Skin of body (tissue), 1 donor: ENCODE measurements at regions not wholly inside any gene's neighbourhood (a gene's known extent, or its start where the extent isn't known, plus 50 kb on each side); places are given as distances from the start of the nearest gene placed in this dataset.
"Not testable (repeated sequence)": the region's sequence is repeated elsewhere in the genome, so short reads cannot be mapped to it uniquely, and the experiment has no call there.

Source experiments
- DNase-seq: peaks from one replicate; lab custom pipeline; 2025; lab: John Stamatoyannopoulos, UW

DNA sequence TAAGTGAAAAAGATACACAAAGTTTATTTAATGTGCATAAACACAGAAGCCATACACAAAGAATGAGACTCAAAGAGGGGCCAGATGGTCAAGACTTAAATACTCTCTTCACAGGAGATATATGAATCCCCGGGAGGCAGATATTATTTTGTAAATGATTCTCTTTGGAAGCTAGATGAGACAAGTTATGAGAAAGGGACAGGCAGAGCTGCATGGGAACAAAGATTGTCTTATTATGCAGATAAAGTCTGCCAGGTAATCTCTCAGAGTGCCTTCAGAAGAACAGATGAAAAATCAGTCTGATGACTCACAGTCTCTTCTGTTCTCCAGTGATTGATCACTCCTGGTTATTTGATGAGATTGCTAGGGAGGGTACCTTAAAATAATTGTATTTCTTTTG is 89.0 kb downstream of the NAF1 start:
- DNase-seq: no peak

DNA sequence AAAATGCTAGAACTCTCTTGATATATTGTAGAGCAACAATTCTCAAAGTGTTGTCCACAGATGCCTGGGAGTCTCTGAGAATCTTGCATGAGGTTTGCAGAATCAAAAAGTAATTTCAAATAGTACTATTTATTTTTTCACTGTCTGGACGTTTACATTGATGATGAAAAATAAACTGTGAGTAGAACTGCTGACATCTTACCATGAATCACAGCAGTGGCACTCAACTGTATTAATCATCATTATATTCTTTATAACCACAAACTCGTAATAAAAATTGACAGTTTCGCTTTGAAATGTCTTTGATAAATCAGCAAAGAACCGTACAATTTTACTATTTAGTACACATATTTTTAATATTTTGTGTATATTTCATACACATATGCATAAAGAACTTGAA is 94.5 kb downstream of the NAF1 start:
- no peak for DNase-seq

DNA sequence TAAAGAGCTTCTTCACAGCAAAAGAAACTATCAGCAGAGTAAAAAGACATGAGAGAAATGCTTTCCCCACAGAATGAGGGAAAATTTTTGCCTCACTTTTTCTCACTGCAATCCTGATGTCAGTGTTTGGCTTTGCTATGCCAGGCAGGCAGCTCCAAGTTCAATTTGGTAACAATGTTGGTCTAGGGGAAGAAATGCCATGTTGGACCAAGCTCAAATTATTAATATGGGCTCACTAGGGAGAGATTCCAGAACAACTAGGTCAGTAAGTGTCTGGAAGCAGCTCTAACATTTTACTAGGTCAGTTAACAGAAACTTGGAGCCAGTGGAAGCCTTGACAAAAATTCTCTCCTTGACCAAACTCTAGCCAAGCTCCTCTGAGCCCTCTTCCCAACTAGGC is 95.4 kb downstream of the NAF1 start:
- no peak for DNase-seq

DNA sequence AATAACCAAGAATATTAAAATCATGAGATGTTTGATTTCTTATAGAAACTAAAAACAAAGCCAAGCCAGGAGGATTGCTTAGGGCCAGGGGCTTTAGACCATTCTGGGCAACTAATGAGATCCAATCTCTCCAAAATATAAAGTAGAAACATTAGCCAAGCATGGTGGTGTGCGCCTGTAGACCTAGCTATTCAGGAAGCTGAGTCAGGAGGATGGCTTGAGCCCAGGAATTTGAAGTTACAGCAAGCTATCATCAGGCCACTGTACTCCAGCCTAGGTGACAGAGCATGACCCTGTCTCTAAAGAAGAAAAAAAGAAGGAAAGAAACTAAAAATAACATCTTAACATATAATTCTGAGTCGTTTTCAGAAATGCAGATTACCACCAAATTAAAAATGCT is 96.7 kb downstream of the NAF1 start:
- no peak for DNase-seq

DNA sequence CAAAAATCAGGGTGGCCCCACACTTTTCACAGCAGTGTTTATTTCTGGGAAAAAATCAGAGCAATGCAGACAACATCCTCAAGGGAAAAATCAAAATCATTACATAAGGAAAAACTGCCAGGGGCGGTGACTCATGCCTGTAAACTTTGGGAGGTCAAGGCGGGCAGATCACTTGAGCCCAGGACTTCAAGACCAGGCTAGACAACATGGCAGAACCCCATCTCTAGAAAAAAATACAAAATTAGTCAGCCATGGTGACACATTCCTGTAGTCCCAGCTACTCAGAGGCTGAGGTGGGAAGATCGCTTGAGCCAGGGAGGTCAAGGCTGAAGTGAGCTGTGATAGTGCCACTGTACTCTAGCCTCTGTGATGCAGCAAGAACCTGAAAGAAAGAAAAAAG is 102.8 kb downstream of the NAF1 start:
- no peak for DNase-seq

DNA sequence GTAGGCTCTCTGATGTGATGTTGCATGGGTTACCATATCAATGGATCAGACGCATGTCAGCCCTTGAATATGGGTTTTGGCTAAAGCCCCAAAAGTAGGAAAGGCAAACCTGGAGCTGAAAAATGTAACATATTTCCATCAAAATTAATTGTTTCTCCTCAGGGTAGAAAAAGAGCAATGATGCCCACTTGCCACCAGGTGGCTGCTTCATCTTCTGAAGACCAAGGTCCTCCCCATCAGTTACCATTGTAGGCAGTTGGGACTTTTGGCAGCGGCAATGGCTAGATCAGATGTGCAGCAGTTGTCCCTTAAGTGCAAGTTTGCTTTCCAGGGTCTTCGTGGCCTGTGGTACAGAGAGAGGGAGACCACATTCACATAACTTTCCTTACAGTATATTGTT is 118.2 kb downstream of the NAF1 start:
- DNase-seq: no peak

DNA sequence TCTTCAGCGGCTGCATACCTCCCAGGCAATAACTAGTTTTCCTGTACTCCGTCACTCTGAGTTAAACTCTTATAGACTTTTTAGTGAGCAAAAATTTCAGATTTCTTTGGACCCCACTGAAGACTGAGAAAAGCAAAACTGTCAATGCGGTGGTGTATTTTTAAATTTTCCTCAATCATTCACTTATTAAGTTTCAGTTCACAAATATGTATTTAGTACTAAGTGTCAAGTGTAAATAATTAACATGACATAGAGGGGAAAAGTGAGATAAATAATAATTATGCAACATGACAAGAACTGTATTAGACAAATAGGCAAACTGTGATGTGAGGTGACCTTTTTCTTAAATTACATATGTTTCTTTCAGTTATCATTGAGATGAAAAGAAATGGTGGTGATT is 124.4 kb downstream of the NAF1 start:
- DNase-seq: no peak

DNA sequence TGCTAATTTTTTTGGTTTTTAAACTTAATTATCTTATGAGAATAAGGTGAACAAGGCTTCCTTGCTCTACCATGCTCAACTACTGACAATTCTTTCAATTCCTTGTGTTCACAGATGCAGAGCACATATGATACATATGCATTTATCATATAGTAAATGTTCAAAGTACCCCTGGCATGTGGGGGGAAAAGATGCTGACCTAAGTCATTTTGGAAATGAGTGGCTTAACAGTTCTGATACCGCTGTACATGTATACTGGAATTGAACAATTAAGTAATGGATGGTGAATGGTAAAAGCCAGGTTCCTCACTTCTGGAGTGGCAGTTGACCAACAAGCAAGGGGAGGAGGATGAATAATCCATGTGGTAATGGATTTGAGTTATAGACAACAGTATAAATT is 149.6 kb downstream of the NAF1 start:
- no peak for DNase-seq

DNA sequence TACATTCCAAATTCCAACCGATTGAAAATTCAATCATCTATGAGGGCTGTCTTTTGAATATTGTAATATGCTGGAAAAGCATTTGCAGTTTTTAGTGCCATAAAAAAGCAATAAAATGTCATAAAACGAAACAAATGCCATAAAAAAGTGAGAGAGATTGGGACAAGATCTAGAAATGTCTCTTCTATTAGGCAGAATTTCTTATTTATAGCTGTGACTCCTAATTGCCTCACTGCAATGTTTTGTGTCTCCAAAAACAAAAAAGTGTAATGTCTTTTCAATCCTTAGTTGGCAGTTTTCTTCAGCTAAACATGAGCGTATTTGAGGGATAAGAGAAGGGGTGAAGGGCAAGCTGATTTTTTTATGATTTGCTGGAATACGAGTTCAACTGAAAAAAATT is 153.9 kb downstream of the NAF1 start:
- no peak for DNase-seq

DNA sequence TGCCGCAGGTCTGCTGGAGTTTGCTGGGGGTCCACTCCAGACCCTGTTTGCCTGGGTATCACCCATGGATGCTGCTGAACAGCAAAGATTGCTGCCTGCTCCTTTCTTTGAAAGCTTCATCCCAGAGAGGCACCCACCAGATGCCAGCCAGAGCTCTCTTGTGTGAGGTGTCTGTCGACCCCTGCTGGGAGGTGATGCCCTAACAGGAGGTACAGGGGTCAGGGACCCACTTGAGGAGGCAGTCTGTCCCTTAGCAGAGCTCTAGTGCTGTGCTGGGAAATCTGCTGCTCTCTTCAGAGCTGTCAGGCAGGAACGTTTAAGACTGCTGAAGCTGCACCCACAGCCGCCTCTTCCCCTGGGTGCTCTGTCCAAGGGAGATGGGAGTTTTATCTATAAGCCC is 162.7 kb downstream of the NAF1 start:
- DNase-seq: no peak

DNA sequence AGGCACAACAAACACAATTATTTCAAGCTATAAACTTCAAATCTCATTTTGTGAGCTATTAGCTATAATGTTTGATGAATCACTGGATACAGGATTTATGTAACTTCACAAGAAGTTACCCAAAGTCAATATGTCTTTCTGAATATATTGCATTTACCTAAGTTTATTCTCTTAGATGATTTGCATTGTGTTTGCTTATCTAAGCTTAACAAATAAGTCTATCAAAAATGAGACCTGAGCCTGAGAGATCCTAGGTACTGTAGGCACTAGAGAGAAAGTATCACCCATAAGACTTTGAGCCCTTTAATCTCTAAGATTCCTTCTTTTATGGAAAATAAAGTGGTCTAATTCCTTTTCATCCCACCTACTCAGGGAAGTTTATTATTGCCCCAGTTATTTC is 178.2 kb downstream of the NAF1 start:
- no peak for DNase-seq

DNA sequence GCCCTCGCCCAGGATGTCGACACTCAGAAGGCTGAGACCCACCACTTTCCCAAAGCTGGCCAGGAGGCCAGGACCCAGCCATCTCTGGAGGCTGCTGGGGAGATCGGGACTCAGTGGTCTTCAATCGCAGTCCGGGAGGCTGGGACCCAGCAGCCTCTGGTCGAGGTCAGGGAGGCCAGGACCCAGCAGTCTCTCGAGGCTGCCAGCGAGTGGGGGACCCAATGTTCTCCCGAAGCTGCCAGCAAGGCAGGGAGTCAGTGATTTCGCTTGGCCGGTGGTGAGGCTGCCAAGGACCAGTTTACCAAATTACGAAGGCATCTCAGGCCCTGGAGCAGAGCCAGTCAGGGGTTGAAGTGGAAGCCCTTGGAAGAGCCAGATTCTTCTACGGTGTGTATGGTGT is 181.6 kb downstream of the NAF1 start:
- DNase-seq: no peak

DNA sequence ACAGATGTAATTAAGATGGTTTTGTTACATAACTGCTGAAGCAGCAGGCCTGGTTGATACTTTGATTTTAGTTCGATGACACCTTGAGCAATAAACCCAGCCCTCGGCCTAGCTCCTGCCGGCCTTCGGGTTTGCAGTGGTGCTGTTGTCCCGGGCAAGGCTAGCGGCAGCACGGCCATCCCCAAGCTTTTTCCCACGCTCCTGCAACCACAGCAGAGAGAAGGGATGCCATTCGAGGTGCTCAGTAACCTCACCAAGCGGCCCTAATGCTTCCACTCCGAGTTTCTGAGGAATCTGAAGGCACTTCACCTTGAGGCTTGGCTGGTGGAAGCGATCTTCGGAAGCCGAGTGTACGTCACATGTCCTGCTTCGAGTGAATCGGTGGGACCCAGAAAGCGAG is 182.1 kb downstream of the NAF1 start:
- no peak for DNase-seq

DNA sequence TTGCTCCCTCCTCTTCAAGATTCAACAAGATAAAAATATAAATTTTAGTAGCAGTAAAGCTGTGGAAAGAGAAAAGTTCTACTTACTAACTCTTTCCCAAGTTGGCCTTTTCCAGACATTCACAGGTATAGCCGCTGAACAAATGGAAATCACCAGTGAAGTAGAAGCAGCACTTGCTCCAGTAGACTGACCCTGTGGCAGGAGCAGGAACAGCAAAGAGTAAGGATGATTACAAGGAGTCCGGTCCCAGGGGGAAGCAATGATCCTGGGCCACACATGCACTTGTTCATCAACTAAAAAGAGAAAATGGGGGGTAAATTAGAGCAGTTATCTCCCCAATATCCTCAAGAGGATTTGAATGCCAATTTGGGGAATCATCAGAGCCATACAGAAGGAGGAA is 184.9 kb downstream of the NAF1 start:
- DNase-seq: no peak

DNA sequence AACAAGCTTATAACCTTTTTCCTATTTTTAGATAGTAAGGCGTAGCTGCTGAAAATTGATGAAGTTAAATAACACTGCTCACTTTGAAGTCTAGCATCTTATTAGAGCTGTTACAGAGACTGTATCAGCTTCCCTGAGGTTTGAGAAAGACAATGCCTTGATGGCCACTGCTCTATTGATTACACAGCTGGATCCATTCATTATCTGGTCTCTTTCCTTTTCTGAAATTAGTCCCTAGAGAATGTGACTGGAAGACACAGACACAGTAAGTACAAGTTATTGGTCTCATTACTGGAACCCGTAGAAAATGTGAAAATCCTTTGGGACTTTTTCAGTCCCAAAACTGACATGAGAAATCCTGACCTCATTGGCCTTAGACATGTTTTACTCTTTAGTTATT is 188.3 kb downstream of the NAF1 start:
- no peak for DNase-seq

DNA sequence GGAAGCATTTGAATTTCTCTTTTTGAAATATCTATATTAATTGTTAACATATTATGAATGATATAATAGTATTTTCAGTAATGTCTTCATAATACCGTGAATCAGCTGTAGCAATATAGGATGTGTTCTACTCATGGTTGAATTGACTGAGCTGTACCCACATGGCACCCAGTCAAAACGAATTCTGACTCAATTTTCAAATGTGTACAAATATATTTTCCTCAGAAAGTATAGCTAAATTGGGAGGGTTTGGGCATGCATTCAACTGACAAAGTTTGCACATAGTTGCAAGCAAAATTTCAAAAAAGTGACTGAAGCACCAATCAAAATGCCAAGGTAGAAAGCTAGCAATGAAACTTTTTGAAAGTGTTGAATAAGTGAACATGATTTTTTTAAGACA is 188.9 kb downstream of the NAF1 start:
- no peak for DNase-seq

DNA sequence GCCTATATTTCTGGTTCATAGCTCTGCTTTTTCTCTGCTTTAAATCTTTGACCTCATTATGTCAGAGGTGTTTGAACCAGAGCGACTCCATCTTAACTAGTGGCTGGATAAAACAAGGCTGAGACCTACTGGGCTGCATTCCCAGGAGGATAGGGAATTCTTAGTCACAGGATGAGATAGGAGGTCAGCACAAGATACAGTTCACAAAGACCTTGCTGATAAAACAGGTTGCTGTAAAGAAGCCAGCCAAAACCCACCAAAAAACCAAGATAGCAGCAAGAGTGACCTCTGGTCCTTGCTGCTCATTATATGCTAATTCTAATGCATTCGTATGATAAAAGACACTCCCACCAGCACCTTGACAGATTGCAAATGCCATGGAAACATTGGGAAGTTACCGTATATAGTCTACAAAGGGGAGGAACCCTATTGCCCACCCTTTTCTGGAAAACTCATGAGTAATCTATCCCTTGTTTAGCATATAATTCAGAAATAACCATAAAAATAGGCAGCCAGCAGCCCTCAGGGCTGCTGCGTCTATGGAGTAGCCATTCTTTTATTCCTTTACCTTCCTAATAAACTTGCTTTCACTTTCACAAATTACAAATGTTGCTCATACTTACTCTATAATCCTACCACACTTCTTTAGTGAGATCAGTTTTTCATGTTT is 193.9 kb downstream of the NAF1 start:
- no peak for DNase-seq

DNA sequence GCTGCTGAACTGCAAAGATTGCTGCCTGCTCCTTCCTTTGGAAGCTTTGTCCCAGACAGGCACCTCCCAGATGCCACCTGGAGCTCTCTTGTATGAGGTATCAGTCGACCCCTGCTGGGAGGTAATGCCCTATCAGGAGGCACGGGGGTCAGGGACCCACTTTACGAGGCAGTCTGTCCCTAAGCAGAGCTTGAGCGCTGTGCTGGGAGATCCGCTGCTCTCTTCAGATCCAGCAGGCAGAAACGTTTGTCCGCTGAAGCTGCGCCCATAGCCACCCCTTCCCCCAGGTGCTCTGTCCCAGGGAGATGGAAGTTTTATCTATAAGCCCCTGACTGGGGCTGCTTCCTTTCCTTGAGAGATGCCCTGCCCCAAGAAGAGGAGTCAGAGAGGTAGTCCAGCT is 197.5 kb downstream of the NAF1 start:
- no peak for DNase-seq

DNA sequence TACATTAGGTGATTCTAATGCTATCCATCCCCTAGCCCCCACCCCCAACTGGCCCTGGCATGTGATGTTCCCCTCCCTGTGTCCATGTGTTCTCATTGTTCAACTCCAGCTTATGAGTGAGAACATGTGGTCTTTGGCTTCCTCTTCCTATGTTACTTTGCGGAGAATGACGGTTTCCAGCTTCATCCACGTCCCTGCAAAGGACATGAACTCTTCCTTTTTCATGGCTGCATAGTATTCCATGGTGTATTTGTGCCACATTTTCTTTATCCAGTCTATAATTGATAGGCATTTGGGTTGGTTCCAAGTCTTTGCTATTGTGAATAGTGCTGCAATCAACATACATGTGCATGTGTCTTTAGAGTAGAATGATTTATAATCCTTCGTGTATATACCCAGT is 200.7 kb downstream of the NAF1 start:
- DNase-seq: not testable (repeated sequence)

DNA sequence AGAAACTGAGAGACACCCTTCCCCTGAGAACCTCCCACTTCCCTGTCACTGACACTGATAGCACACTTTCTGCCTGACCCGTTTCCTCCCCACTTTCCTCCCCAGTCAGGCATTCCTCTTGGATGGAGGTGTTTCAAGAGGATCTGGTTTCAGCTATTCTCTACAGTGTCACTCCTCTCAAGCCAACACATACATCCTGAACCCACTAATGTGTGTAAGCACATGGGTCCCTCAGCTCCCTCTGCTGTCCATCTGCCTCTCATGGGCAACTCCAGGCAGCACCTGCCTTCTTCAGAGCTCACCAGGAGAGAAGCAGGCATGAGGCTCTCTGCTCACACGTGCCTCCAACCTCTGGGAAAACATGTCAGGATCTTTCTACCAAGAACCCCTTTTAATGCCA is 207.6 kb downstream of the NAF1 start:
- no peak for DNase-seq

DNA sequence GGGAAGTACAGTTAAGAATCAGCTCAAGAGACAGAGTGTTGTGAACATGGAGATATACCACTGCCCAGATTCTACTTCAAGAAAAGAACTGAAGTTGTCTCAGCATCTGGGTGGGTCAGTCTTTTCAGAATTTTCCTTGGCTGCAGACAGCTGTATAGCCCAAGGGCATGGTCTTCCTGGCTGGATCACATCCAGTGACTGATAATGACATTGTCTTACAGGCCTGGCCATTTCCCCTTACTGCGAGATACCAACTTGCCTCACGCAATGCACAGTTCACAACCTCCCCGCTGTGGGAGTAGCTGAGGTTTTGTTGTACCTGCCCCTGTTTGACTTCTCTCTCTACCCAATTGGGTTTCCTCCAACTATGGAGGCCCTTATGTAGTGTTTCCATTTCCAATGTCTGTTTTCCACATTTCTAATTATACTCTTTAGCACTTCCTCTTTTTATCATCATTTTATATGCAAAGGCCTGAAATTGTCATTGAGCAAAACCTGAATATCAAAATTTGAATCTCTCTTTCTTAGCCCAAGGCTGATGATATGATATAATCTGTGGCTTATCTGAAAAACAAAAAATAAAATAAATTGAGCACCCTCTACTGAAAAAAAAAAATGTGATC is 209.1 kb downstream of the NAF1 start:
- no peak for DNase-seq

DNA sequence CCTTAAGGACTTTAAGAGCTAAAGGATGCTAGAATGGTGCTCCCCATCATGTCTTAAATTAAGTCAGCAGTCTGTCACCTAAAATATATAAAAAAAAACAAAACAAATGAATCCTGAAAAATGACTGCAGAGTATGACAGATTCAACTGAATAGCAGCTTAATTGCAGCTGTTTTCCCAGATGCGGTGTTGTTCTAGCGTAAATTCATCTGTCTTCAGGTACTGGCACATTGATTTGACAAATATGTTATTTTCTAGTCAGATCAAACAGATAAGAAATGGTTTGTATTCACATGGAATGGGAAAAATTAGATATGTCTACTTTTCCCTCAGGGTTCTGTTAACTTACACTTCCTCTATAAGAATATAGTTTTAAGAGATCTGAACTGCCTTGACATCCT is 211.7 kb downstream of the NAF1 start:
- no peak for DNase-seq

DNA sequence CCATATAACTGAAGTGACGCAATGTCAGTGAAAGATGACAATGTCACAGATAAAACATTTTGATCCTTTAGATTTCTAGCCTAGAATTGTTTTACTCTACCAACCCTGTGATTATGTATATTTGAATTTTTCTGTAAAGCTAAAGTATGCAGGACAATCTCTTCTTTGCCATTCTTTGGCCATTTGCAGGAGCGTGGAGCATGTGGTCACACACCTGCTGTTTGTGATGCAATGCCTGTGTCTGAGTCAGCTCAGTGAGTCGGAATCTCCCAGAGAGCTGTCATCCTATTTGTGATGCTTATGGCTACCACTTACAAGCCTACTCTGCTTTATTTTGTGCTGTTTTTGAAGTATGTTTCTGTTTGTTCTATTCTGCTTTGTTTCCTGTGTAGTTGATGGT is 214.5 kb downstream of the NAF1 start:
- DNase-seq: no peak

DNA sequence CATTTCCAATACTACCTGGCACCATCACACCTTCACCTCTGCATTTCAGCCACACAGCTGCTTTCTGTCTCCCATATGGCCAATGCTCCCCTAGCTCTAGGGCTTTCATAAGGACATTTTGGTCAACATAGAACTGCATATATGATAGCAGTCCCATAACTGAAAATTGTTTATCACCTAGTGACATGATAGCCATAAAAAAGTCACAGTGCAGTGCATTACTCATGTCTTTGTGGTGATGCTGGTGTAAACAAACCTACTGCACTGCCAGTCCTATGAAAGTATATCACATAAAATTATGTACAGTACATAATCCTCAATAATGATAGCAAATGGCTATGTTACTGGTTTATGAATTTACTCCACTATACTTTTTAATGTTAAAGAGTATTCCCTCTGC is 221.0 kb downstream of the NAF1 start:
- no peak for DNase-seq
